ENCODE measurements at regions not wholly inside any gene's neighbourhood (a gene's known extent, or its start where the extent isn't known, plus 50 kb on each side); places are given as distances from the start of the nearest gene placed in this dataset.

DNA sequence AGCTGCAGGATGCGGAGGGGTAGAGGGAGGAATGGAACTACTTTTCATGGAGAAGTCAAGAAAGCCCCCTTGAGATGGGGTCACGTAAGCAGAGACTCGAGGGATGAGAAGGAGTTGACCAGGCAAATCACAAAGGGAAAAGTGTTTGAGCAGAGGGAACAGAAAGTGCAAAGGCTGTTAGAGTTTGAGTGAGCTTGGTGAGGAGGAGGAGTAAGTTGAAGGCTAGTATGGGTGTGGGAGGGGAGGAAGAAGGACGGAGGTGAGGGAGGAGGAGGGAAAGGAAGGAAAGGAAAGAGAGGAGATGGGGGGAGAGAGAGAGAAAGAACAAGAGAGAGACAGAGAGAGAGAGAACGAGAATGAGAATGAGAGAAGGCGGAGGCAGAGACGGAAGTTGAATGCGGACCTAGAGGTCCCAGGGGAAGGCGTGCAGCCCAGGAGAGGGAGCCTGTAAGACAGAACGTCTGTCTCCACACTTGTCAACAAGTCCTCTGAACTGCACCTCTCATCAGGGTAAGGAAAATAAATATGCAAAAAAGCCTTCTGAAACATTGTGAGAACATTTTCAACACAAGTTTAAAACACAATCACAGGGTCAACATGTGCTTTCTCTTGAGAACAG, 279.8 kb upstream of the EEF2KMT start:
- no peak for TF ChIP-seq CTCF (IDR thresholded peaks at IDR 0.05; ENCODE audit: extremely low read depth, missing control alignments)
- DNase-seq (ENCODE audit: low spot score), result no peak

DNA sequence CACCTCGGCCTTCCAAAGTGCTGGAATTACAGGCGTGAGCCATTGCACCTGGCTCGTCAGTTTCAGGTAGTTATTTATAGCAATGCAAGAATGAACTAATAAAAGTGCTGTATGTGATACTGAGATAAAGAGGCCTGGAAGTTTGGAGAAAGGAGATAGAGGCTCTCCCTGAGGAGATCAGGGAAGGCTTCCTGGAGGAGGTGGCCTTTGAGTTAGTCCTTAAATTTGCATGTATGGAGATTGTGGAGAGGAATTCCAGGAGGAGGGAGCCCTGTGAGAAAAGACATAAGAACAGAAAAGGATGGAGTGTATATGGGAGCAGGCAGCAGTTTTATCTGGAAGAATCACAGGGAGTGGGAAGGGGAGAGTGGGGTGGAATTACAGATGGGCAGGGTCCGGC, 276.6 kb upstream of the EEF2KMT start:
- TF ChIP-seq CTCF (IDR thresholded peaks at IDR 0.05; ENCODE audit: extremely low read depth, missing control alignments), result no peak
- no peak for DNase-seq (ENCODE audit: low spot score)

DNA sequence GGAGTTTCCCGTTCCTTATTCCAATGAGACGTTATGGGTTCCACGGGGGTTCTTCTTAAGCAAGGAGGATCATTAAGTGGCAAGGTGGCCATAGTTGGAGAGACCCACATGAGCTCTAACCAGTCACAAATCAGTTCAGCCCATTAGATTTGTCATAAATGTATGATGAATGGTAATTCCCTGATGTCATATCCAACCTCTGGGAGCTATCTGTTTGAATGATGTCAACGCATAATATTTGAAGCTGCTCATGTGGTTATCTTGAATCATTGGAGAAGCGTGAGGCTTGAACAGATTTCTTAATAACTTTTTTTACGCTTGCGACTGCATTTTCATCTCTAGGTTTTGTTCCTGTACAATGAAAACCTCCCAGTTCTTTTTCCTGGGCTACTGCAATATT, 270.4 kb upstream of the EEF2KMT start:
- DNase-seq (ENCODE audit: low spot score), result no peak
- no peak for TF ChIP-seq CTCF (IDR thresholded peaks at IDR 0.05; ENCODE audit: extremely low read depth, missing control alignments)

- no peak for DNase-seq (ENCODE audit: low spot score)
- TF ChIP-seq CTCF (IDR thresholded peaks at IDR 0.05; ENCODE audit: extremely low read depth, missing control alignments), result no peak
Observed at GRCh38 chr16:5366126-5366525, 268.5 kb upstream of the EEF2KMT start.

DNA sequence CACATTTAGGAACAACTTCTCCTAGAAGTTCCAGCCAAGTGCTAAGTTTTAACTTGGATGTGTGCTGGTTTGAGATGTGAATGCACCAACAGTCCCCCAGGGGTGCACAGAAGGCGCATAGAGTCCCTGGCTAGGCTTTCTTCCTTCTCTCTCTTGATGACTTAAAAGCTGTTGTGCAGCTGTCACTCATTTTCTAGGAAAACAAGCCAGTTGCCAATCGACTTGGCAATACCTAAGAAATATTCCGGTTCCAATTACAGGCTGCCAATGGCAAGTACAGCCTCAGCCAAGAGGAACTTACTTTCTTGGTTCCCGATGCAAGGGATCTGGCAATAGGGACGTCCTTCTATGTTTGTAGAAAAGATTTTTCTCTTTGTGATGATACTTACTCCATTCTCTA, 266.6 kb upstream of the EEF2KMT start:
- TF ChIP-seq CTCF (IDR thresholded peaks at IDR 0.05; ENCODE audit: extremely low read depth, missing control alignments), result no peak
- no peak for DNase-seq (ENCODE audit: low spot score)

DNA sequence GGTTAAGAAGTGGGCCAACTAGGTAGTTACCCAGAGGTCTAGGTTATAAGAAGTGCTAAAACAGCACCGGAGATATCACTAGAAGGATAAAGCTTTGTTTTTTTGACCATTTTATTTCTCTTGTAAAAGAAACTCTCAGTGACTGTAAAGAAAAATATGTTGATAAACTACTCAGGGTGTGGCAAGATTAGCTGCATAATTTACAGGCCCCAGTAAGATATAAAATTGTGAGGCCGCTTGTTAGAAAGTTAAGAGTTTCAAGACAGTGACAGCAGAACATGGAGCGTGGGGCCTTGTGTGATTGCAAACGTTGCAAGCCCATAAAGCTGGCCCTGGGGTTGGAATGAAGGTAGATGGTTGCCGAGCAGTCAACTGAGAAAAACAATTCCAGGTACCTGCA, 263.7 kb upstream of the EEF2KMT start:
- DNase-seq (ENCODE audit: low spot score), result no peak
- TF ChIP-seq CTCF (IDR thresholded peaks at IDR 0.05; ENCODE audit: extremely low read depth, missing control alignments), result no peak

GRCh38 chr16:5354645-5355044, 257.1 kb upstream of the EEF2KMT start:
- no peak for TF ChIP-seq CTCF (IDR thresholded peaks at IDR 0.05; ENCODE audit: extremely low read depth, missing control alignments)
- DNase-seq (ENCODE audit: low spot score), result no peak

All from GM20000 (cell line).